C4-2B (cell line): ENCODE measurements at regions not wholly inside any gene's neighbourhood (a gene's known extent, or its start where the extent isn't known, plus 50 kb on each side); places are given as distances from the start of the nearest gene placed in this dataset.

Source experiments
- CTCF ChIP-seq: fragments of 450-650 bp; conservative IDR thresholded peaks from 2 replicates; pipeline ENCODE4 v1.5.1; 2017; ENCODE audit warnings: mild to moderate bottlenecking
- ZFX ChIP-seq: fragments of 450-650 bp; IDR thresholded peaks from 2 replicates; pipeline ENCODE4 v1.6.1; 2017

- TF ChIP-seq CTCF (no peak), ZFX (no peak)
Observed at GRCh38 chr12:105729181-105729771, 398.8 kb downstream of the C12orf75 start.
